Common myeloid progenitor, CD34-positive (primary cell): ENCODE measurements at regions not wholly inside any gene's neighbourhood (a gene's known extent, or its start where the extent isn't known, plus 50 kb on each side); places are given as distances from the start of the nearest gene placed in this dataset.
A peak's percentile ranks its signal among the peaks of the same experiment; 100 is the strongest.

Experiments used
- CTCF ChIA-PET: fragments of 350-600 bp; sonication (Branson Sonifier 250); formaldehyde crosslinking; loops from one replicate; lab custom pipeline; 2021; ENCODE audit warnings: antibody characterized with exemption; lab: Charles Lee
- POLR2A ChIA-PET: fragments of 350-600 bp; sonication (Branson Sonifier 250); formaldehyde crosslinking; loops from one replicate; lab custom pipeline; 2021; ENCODE audit warnings: antibody characterized with exemption; lab: Charles Lee
- DNase-seq, 3 donors: peaks; one replicate each; pipeline versions ENCODE4 v3.0.0 to v3.0.0-alpha.2; 2013
- H3K27ac ChIP-seq, 2 experiments: 1 replicate in 1 of 2; 2 replicates in 1 of 2; pipeline ENCODE4 v1.7.0; 2013; ENCODE audit warnings: inconsistent platforms in 2 of 2, low read length in 2 of 2, mild to moderate bottlenecking in 2 of 2, low read depth in 1 of 2, moderate library complexity in 1 of 2; ENCODE audit not compliant: severe bottlenecking in 2 of 2, insufficient read depth in 1 of 2, poor library complexity in 1 of 2
- H3K27me3 ChIP-seq, 5 experiments: replicated peaks in 2 of 5; 1 replicate in 3 of 5; 2 replicates in 2 of 5; pipeline versions ENCODE4 v1.6.1 to v1.7.0; 2013; ENCODE audit warnings: low read length in 4 of 5, mild to moderate bottlenecking in 2 of 5, moderate library complexity in 2 of 5, inconsistent platforms in 1 of 5; ENCODE audit not compliant: insufficient read depth in 5 of 5, control insufficient read depth in 4 of 5
- H3K36me3 ChIP-seq, 4 experiments: 1 replicate in 2 of 4; 2 replicates in 2 of 4; pipeline versions ENCODE4 v1.6.1 to v1.7.0; 2013; ENCODE audit warnings: low read length in 3 of 4, control low read depth in 1 of 4, mild to moderate bottlenecking in 1 of 4; ENCODE audit not compliant: control insufficient read depth in 4 of 4, insufficient read depth in 4 of 4
- H3K4me1 ChIP-seq, 4 experiments: 1 replicate in 3 of 4; 2 replicates in 1 of 4; pipeline versions ENCODE4 v1.6.1 to v1.7.1; 2013; ENCODE audit warnings: low read length in 3 of 4, mild to moderate bottlenecking in 3 of 4, control low read depth in 1 of 4, inconsistent platforms in 1 of 4, moderate library complexity in 1 of 4; ENCODE audit not compliant: control insufficient read depth in 4 of 4, insufficient read depth in 4 of 4; ENCODE audit errors: control extremely low read depth in 1 of 4
- H3K4me3 ChIP-seq, 7 experiments: 1 replicate in 4 of 7; 2 replicates in 3 of 7; pipeline versions ENCODE4 v1.5.1 to v1.7.0; 2013; ENCODE audit warnings: mild to moderate bottlenecking in 7 of 7, low read length in 6 of 7, moderate library complexity in 6 of 7, inconsistent platforms in 2 of 7, low read depth in 2 of 7, control low read depth in 1 of 7; ENCODE audit not compliant: insufficient read depth in 4 of 7, control insufficient read depth in 1 of 7; ENCODE audit errors: extremely low read depth in 1 of 7
- H3K9me3 ChIP-seq, 5 experiments: 1 replicate in 4 of 5; 2 replicates in 1 of 5; pipeline versions ENCODE4 v1.6.1 to v1.7.1; 2013; ENCODE audit warnings: low read length in 4 of 5, mild to moderate bottlenecking in 2 of 5, inconsistent platforms in 1 of 5, low read depth in 1 of 5, moderate library complexity in 1 of 5; ENCODE audit not compliant: control insufficient read depth in 4 of 5, insufficient read depth in 2 of 5; ENCODE audit errors: control extremely low read depth in 1 of 5
- WGBS: methylation state at CpG from one replicate; pipeline ENCODE4 v1.1.5; 2013; ENCODE audit not compliant: insufficient coverage; 5-methylcytosine and 5-hydroxymethylcytosine counted together

DNA sequence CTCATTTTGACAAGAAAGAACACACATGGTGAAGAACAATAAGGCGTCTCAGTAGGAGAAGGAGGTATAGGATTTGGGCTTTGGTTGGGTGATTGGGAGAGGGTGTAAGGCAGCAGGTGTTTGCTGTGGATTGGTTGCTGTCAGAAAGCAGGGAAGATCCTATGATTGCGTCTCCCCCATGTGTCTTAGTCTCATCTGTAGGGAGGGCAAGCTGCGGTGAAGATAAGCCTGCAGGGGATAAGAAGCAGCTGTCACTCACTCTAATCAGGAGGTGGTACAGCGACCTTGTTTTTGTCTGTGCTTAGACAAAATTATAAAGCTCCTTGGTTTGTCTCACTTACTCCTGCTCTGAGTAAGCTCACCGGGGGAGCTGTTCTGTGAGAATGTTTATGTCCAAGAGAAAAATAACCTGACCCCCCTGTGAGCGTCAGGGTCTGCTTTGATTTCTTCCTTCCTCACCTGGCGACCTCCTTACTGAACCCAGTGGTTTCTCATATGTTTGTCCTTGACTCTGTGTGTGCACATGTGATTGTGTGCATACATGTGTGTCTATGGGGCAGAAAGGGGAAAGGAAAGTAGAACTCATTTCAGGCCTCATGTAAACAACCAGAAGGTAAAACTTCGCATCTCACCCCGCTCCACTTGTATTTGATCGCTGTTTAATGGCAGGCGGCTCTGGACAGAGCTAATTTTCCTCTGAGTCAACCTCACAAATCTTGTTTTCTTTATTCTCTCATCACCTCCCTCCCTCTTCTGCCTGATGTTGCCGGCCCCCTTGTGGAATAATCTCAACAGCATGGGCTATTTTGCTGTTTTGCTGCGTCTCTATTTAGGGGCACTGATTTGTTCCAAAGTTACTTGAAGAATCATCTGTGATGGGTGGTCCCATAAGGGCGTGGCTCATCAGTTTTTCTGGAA, 105.6 kb downstream of the TENT4A start:
- WGBS: 74% methylated on average over 13 of the region's 14 CpGs
- POLR2A ChIA-PET: no interaction called here
- H3K4me1 ChIP-seq: peaks cover 0 to 1% (median 0%) of the 10 kb centered on the region in 4 experiments
- no peak overlapping the region for H3K27ac ChIP-seq
- H3K9me3 ChIP-seq: peaks cover 0 to 10% (median 7%) of the 10 kb centered on the region in 5 experiments
- peaks cover 0 to 9% (median 0%) of the 10 kb centered on the region in 5 experiments for H3K27me3 ChIP-seq
- no peak overlapping the region for H3K4me3 ChIP-seq
- no peaks in the 10 kb centered on the region for H3K36me3 ChIP-seq
- CTCF ChIA-PET: interaction anchor here (0.6 to 4.2 kb wide), 12 partner anchors 9 to 998 kb away, joined by 3 to 28 read pairs (median 3); no protein-coding TSS in a partner anchor
- no peak for DNase-seq

DNA sequence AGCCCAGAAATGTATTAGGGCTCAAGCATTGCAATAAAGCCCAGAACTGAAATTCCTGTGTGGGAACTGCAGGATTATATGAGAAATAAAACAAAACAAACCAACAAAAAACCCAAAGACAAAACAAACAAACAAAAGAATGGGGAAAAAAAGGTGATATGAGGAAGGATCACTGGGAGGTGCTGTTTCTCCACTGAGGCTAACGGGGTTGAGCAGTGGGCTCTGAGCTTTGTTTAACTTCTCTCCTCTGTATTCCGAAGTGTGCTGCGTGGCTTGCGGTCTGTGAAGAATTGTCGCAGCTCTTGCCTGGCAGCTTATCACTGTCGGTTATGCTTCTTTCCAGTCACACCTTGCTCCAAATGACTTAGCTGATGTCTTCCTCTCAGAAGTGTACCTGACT, 106.3 kb downstream of the TENT4A start:
- ChIA-PET CTCF (interaction anchor here (0.8 to 4.2 kb wide), 12 partner anchors 10 to 996 kb away, joined by 3 to 28 read pairs (median 4); no protein-coding TSS in a partner anchor), POLR2A (no interaction called here)
- Histone ChIP-seq H3K4me1 (peaks cover 0 to 1% (median 0%) of the 10 kb centered on the region in 4 experiments), H3K27ac (no peak overlapping the region), H3K4me3 (no peak overlapping the region), H3K36me3 (no peaks in the 10 kb centered on the region), H3K9me3 (peaks cover 0 to 10% (median 7%) of the 10 kb centered on the region in 5 experiments), H3K27me3 (peaks cover 0 to 9% (median 0%) of the 10 kb centered on the region in 5 experiments)
- 69% methylated on average over 5 of the region's 6 CpGs for WGBS
- DNase-seq: peak in 2 of 3 donors; percentile 23 to 29

GRCh38 chr5:6820851-6821479, 107.7 kb downstream of the TENT4A start:
- peak; percentile 79 to 88 (median 87) for DNase-seq
- Histone ChIP-seq H3K4me1 (peaks cover 0 to 1% (median 0%) of the 10 kb centered on the region in 4 experiments), H3K27ac (no peak overlapping the region), H3K9me3 (peaks cover 0 to 10% (median 7%) of the 10 kb centered on the region in 5 experiments), H3K36me3 (no peaks in the 10 kb centered on the region), H3K4me3 (no peak overlapping the region), H3K27me3 (peaks cover 0 to 6% (median 0%) of the 10 kb centered on the region in 5 experiments)
- ChIA-PET POLR2A (no interaction called here), CTCF (interaction anchor here (0.5 to 4.2 kb wide), 14 partner anchors 9 to 995 kb away, joined by 3 to 28 read pairs (median 4); no protein-coding TSS in a partner anchor)
- 29% methylated on average over 4 of the region's 12 CpGs for WGBS

DNA sequence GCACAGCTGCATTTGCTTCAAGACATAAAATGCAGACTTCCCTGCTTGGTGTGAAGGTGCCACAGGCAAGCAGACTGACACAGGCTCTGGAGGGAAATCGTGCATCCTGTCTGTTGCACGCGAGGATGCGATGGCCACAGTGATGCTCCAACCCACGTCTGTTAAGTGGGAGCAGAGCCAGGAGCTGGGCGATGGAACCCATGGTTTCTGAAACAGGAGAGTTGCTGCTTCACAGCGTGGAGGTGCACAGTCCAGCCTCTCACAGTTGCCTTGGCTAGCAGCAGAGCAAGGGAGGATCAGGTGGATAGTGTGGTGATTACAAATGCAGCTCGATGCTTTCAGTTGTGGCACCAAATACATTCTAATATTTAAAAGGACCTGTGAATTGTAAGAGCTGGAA, 108.8 kb downstream of the TENT4A start:
- Histone ChIP-seq H3K27me3 (peaks cover 0 to 6% (median 0%) of the 10 kb centered on the region in 5 experiments), H3K36me3 (no peaks in the 10 kb centered on the region), H3K4me1 (peaks cover 0 to 1% (median 0%) of the 10 kb centered on the region in 4 experiments), H3K9me3 (peaks cover 0 to 10% (median 7%) of the 10 kb centered on the region in 5 experiments), H3K27ac (no peak overlapping the region), H3K4me3 (no peak overlapping the region)
- ChIA-PET POLR2A (interaction anchor here (0.6 kb wide), 1 partner anchor 117 kb away, joined by 3 read pairs; no protein-coding TSS in a partner anchor), CTCF (interaction anchor here (0.9 to 1.3 kb wide), 8 partner anchors 9 to 64 kb away, joined by 3 to 5 read pairs (median 3); no protein-coding TSS in a partner anchor)
- no peak for DNase-seq
- WGBS: 95% methylated on average over 7 of the region's 8 CpGs

DNA sequence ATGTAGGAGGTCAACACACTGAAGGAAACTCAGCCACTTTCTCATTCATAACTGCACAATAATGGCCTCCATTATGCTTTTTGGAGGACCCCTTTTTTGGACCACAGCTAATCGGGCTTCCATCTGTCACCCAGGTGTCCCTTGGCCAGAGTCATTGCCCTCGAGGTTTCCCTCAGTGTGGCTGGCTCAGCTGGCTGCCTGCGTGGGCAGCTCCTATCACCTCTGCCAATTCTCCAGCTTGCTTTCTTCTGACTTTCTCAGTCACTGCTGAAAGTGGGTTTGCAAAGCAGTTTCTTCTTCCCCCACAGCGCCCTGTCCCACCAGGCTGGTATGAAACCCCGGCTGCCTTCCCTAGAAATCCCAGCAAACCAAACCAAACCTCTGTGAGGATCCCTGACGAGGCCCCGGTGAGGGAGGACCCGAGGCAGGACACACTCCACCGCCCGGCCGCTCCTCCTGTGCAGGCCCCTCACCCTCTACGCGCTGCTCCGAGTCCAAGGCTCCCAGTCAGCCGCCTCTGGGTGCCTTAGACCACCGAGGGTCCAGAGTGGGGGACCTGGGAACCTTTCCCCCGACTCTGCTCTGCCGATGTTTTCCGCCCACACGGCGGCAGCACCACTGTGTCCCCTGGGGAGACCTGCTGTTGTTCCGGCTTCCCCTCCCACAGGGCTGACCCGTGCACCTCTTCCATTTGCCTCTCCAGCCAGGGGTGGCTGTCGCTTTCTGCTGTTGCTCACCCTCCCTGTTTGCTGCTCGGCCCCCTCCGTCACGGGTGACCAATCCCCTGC, 109.5 kb downstream of the TENT4A start:
- POLR2A ChIA-PET: interaction anchor here (0.6 kb wide), 1 partner anchor 116 kb away, joined by 3 read pairs; no protein-coding TSS in a partner anchor
- H3K4me3 ChIP-seq: peak overlapping the region in 1 of 7 experiments; percentile 29
- CTCF ChIA-PET: interaction anchor here (0.6 to 1.3 kb wide), 7 partner anchors 11 to 65 kb away, joined by 3 to 5 read pairs (median 3); no protein-coding TSS in a partner anchor
- H3K27me3 ChIP-seq: peaks cover 0 to 6% (median 0%) of the 10 kb centered on the region in 5 experiments
- H3K36me3 ChIP-seq: no peaks in the 10 kb centered on the region
- H3K4me1 ChIP-seq: peaks cover 0 to 5% (median 0%) of the 10 kb centered on the region in 4 experiments
- no peak for DNase-seq
- H3K27ac ChIP-seq: no peak overlapping the region
- 75% methylated on average over 26 of the region's 27 CpGs for WGBS
- H3K9me3 ChIP-seq: peaks cover 0 to 10% (median 7%) of the 10 kb centered on the region in 5 experiments

- peaks cover 0 to 17% (median 4%) of the 10 kb centered on the region in 4 experiments for H3K4me1 ChIP-seq
- H3K9me3 ChIP-seq: peaks cover 0 to 10% (median 7%) of the 10 kb centered on the region in 5 experiments
- WGBS: 87% methylated on average over 5 of the region's 10 CpGs
- H3K27ac ChIP-seq: no peak overlapping the region
- no peaks in the 10 kb centered on the region for H3K36me3 ChIP-seq
- DNase-seq: no peak
- no peak overlapping the region for H3K4me3 ChIP-seq
- ChIA-PET POLR2A (no interaction called here), CTCF (interaction anchor here (0.8 kb wide), 1 partner anchor 10 kb away, joined by 3 read pairs; no protein-coding TSS in a partner anchor)
- H3K27me3 ChIP-seq: peaks cover 0 to under 1% (median 0%) of the 10 kb centered on the region in 5 experiments
These were observed 110.8 kb downstream of the TENT4A start for GRCh38 chr5:6823996-6824395.
